Activated CD8-positive, alpha-beta T cell treated with anti-CD3 and anti-CD28 coated beads, Interleukin-2, amount 10 ng/mL, durations not matched to agents 7 days and 5 days (primary cell): ENCODE measurements at regions not wholly inside any gene's neighbourhood (a gene's known extent, or its start where the extent isn't known, plus 50 kb on each side); places are given as distances from the start of the nearest gene placed in this dataset.

ENCODE experiments used
- ATAC-seq: fragments of 150-1000 bp; cut with Tn5 transposase; one replicate; pipeline ENCODE4 v1.10.0; 2021; ENCODE audit warnings: moderate library complexity
- CTCF ChIA-PET: fragments of 350-600 bp; sonication (Branson Sonifier 250); formaldehyde crosslinking; loops from one replicate; lab custom pipeline; 2021; ENCODE audit warnings: antibody characterized with exemption; lab: Charles Lee
- POLR2A ChIA-PET: fragments of 350-600 bp; sonication (Branson Sonifier 250); formaldehyde crosslinking; loops from one replicate; lab custom pipeline; 2021; ENCODE audit warnings: antibody characterized with exemption; lab: Charles Lee
- DNase-seq: peaks from one replicate; pipeline ENCODE4 v3.0.0-alpha.2; 2020
- H3K27ac Mint-ChIP-seq: one replicate; pipeline ENCODE4 v1.8.0; 2021; ENCODE audit warnings: mild to moderate bottlenecking, mixed read lengths
- H3K27me3 Mint-ChIP-seq: one replicate; pipeline ENCODE4 v1.8.0; 2021; ENCODE audit warnings: low read depth, mixed read lengths
- H3K36me3 Mint-ChIP-seq: one replicate; pipeline ENCODE4 v1.8.0; 2021; ENCODE audit warnings: low read depth, mixed read lengths
- H3K4me1 Mint-ChIP-seq: one replicate; pipeline ENCODE4 v1.8.0; 2021; ENCODE audit warnings: low read depth, mixed read lengths
- H3K4me3 Mint-ChIP-seq: one replicate; pipeline ENCODE4 v1.8.0; 2021; ENCODE audit warnings: mild to moderate bottlenecking, mixed read lengths
- H3K9me3 Mint-ChIP-seq: one replicate; pipeline ENCODE4 v1.8.0; 2022; ENCODE audit warnings: mixed read lengths; ENCODE audit not compliant: insufficient read depth

- H3K27ac Mint-ChIP-seq = no peak overlapping the region
- H3K27me3 Mint-ChIP-seq = no peaks in the 10 kb centered on the region
- DNase-seq (no peak), ATAC-seq (no peak)
- no peaks in the 10 kb centered on the region for H3K9me3 Mint-ChIP-seq
- CTCF ChIA-PET = no interaction called here
- H3K4me1 Mint-ChIP-seq = no peaks in the 10 kb centered on the region
- H3K4me3 Mint-ChIP-seq = no peak overlapping the region
- POLR2A ChIA-PET = no interaction called here
- H3K36me3 Mint-ChIP-seq = no peaks in the 10 kb centered on the region
Observed at GRCh38 chr7:124667312-124668153, 98.1 kb downstream of the GPR37 start.

- Mint-ChIP-seq H3K36me3 (no peaks in the 10 kb centered on the region), H3K4me1 (no peaks in the 10 kb centered on the region), H3K27me3 (no peaks in the 10 kb centered on the region), H3K4me3 (no peak overlapping the region), H3K9me3 (no peaks in the 10 kb centered on the region), H3K27ac (no peak overlapping the region)
- CTCF ChIA-PET = no interaction called here
- ATAC-seq (no peak), DNase-seq (no peak)
- POLR2A ChIA-PET = no interaction called here
Observed at GRCh38 chr7:124662937-124663336, 102.7 kb downstream of the GPR37 start.

GRCh38 chr7:124662372-124662771 is 103.2 kb downstream of the GPR37 start:
- no peaks in the 10 kb centered on the region for H3K4me1 Mint-ChIP-seq
- POLR2A ChIA-PET = no interaction called here
- ATAC-seq (no peak), DNase-seq (no peak)
- no peaks in the 10 kb centered on the region for H3K9me3 Mint-ChIP-seq
- CTCF ChIA-PET = no interaction called here
- no peaks in the 10 kb centered on the region for H3K27me3 Mint-ChIP-seq
- H3K4me3 Mint-ChIP-seq = no peak overlapping the region
- no peak overlapping the region for H3K27ac Mint-ChIP-seq
- no peaks in the 10 kb centered on the region for H3K36me3 Mint-ChIP-seq

GRCh38 chr7:124655990-124656389 is 109.6 kb downstream of the GPR37 start:
- Mint-ChIP-seq H3K27me3 (no peaks in the 10 kb centered on the region), H3K36me3 (no peaks in the 10 kb centered on the region), H3K27ac (no peak overlapping the region), H3K9me3 (no peaks in the 10 kb centered on the region), H3K4me1 (no peaks in the 10 kb centered on the region), H3K4me3 (no peak overlapping the region)
- CTCF ChIA-PET = no interaction called here
- POLR2A ChIA-PET = no interaction called here
- no peak for DNase-seq
- ATAC-seq = no peak

- CTCF ChIA-PET = no interaction called here
- Mint-ChIP-seq H3K36me3 (no peaks in the 10 kb centered on the region), H3K4me3 (no peak overlapping the region), H3K9me3 (no peaks in the 10 kb centered on the region), H3K4me1 (no peaks in the 10 kb centered on the region), H3K27ac (no peak overlapping the region), H3K27me3 (no peaks in the 10 kb centered on the region)
- no peak for DNase-seq
- no peak for ATAC-seq
- POLR2A ChIA-PET = no interaction called here
Observed at GRCh38 chr7:124652237-124652636, 113.4 kb downstream of the GPR37 start.

GRCh38 chr7:124651136-124651535 is 114.5 kb downstream of the GPR37 start:
- Mint-ChIP-seq H3K4me1 (no peaks in the 10 kb centered on the region), H3K27ac (no peak overlapping the region), H3K36me3 (no peaks in the 10 kb centered on the region), H3K9me3 (no peaks in the 10 kb centered on the region), H3K27me3 (no peaks in the 10 kb centered on the region), H3K4me3 (no peak overlapping the region)
- ChIA-PET POLR2A (no interaction called here), CTCF (no interaction called here)
- no peak for DNase-seq
- ATAC-seq = no peak

GRCh38 chr7:124649397-124650014 is 116.1 kb downstream of the GPR37 start:
- no peaks in the 10 kb centered on the region for H3K9me3 Mint-ChIP-seq
- no peaks in the 10 kb centered on the region for H3K36me3 Mint-ChIP-seq
- no peak overlapping the region for H3K27ac Mint-ChIP-seq
- no peaks in the 10 kb centered on the region for H3K4me1 Mint-ChIP-seq
- ATAC-seq (no peak), DNase-seq (no peak)
- H3K27me3 Mint-ChIP-seq = no peaks in the 10 kb centered on the region
- CTCF ChIA-PET = no interaction called here
- POLR2A ChIA-PET = no interaction called here
- no peak overlapping the region for H3K4me3 Mint-ChIP-seq

GRCh38 chr7:124647630-124648306 is 117.8 kb downstream of the GPR37 start:
- Mint-ChIP-seq H3K27ac (no peak overlapping the region), H3K36me3 (no peaks in the 10 kb centered on the region), H3K9me3 (no peaks in the 10 kb centered on the region), H3K4me3 (no peak overlapping the region), H3K27me3 (no peaks in the 10 kb centered on the region), H3K4me1 (no peaks in the 10 kb centered on the region)
- ChIA-PET POLR2A (no interaction called here), CTCF (no interaction called here)
- ATAC-seq (no peak), DNase-seq (no peak)

GRCh38 chr7:124645704-124646103 is 119.9 kb downstream of the GPR37 start:
- Mint-ChIP-seq H3K4me1 (no peaks in the 10 kb centered on the region), H3K27ac (no peak overlapping the region), H3K36me3 (no peaks in the 10 kb centered on the region), H3K4me3 (no peak overlapping the region), H3K9me3 (no peaks in the 10 kb centered on the region), H3K27me3 (no peaks in the 10 kb centered on the region)
- DNase-seq (no peak), ATAC-seq (no peak)
- ChIA-PET CTCF (no interaction called here), POLR2A (no interaction called here)

GRCh38 chr7:124643311-124643811 is 122.2 kb downstream of the GPR37 start:
- Mint-ChIP-seq H3K27me3 (no peaks in the 10 kb centered on the region), H3K27ac (no peak overlapping the region), H3K36me3 (no peaks in the 10 kb centered on the region), H3K4me1 (no peaks in the 10 kb centered on the region), H3K4me3 (no peak overlapping the region), H3K9me3 (no peaks in the 10 kb centered on the region)
- ChIA-PET CTCF (no interaction called here), POLR2A (no interaction called here)
- ATAC-seq (no peak), DNase-seq (no peak)

- ChIA-PET CTCF (no interaction called here), POLR2A (no interaction called here)
- no peaks in the 10 kb centered on the region for H3K27me3 Mint-ChIP-seq
- no peak overlapping the region for H3K27ac Mint-ChIP-seq
- H3K36me3 Mint-ChIP-seq = no peaks in the 10 kb centered on the region
- DNase-seq (no peak), ATAC-seq (no peak)
- H3K4me3 Mint-ChIP-seq = no peak overlapping the region
- H3K9me3 Mint-ChIP-seq = no peaks in the 10 kb centered on the region
- H3K4me1 Mint-ChIP-seq = no peaks in the 10 kb centered on the region
Observed at GRCh38 chr7:124635416-124635815, 130.2 kb downstream of the GPR37 start.

- H3K36me3 Mint-ChIP-seq = no peaks in the 10 kb centered on the region
- H3K4me1 Mint-ChIP-seq = no peaks in the 10 kb centered on the region
- ChIA-PET POLR2A (no interaction called here), CTCF (no interaction called here)
- H3K27me3 Mint-ChIP-seq = no peaks in the 10 kb centered on the region
- H3K9me3 Mint-ChIP-seq = no peaks in the 10 kb centered on the region
- no peak overlapping the region for H3K27ac Mint-ChIP-seq
- DNase-seq = no peak
- ATAC-seq = no peak
- no peak overlapping the region for H3K4me3 Mint-ChIP-seq
Observed at GRCh38 chr7:124633740-124634139, 131.9 kb downstream of the GPR37 start.
